ENCODE measurements at regions not wholly inside any gene's neighbourhood (a gene's known extent, or its start where the extent isn't known, plus 50 kb on each side); places are given as distances from the start of the nearest gene placed in this dataset.

GRCh38 chr15:56808160-56808559, 74.9 kb upstream of the ZNF280D start:
- TF ChIP-seq EP300 (IDR thresholded peaks at IDR 0.05; ENCODE audit: borderline replicate concordance) = no peak
- TF ChIP-seq CREB1 (IDR thresholded peaks at IDR 0.05; ENCODE audit: low read depth) = no peak
- no peak for TF ChIP-seq CEBPB (IDR thresholded peaks at IDR 0.05)
- no peak for TF ChIP-seq EGR1 (IDR thresholded peaks at IDR 0.05)
